ENCODE measurements at regions not wholly inside any gene's neighbourhood (a gene's known extent, or its start where the extent isn't known, plus 50 kb on each side); places are given as distances from the start of the nearest gene placed in this dataset.

DNA sequence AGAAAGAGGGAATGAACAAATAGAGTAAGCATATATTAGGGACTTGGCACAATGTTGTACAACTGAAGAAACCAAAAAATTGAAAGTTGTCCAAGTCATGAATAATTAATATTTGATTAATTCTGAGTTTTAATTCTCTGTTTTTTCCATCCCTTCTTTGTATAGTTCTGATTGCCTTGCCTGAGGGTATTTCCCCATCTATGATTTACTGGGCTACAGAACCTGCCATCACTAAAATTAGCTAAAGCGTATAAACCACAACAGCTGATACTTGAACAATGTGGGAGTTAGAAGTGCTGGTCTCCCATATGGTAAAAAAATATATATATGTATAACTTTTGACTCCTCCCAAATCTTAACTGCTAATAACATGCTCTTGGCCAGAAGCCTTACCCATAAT is 1253.5 kb upstream of the CDH6 start:
- ChIA-PET POLR2A (ENCODE audit: partially characterized antibody) (no interaction called here), CTCF (ENCODE audit: partially characterized antibody) (no interaction called here)
- no peak overlapping the region for H3K56ac ChIP-seq (replicated peaks; ENCODE audit: insufficient read length, low read depth, low read length)
- H4K8ac ChIP-seq (ENCODE audit: extremely low read depth, insufficient read depth, low read length) = no peak overlapping the region
- H4K20me1 ChIP-seq (replicated peaks in 1 of 2; ENCODE audit: control insufficient read depth in 1 of 2, insufficient read depth in 2 of 2, low read length in 2 of 2) = no peaks in the 10 kb centered on the region
- WGBS, 2 experiments (ENCODE audit: extremely low coverage in 1 of 2, insufficient coverage in 1 of 2, insufficient read length in 1 of 2, insufficient replicate concordance in 2 of 2, low coverage in 1 of 2, low lambda C conversion rate in 2 of 2, missing lambda C conversion rate in 1 of 2) = 92% methylated on average over 1 of the region's 1 CpG; no CpG with 5 or more reads in 1 of the 2 experiments
- H2BK15ac ChIP-seq (ENCODE audit: low read length) = no peak overlapping the region
- no peak overlapping the region for H2BK120ac ChIP-seq (replicated peaks; ENCODE audit: low read depth, low read length)
- no peak overlapping the region for H4K91ac ChIP-seq (replicated peaks; ENCODE audit: insufficient read length, low read length)
- H2BK5ac ChIP-seq (ENCODE audit: low read depth, low read length) = no peak overlapping the region
- no peak overlapping the region for H2BK20ac ChIP-seq (ENCODE audit: low read length)
- H3K23ac ChIP-seq (ENCODE audit: insufficient read length) = no peak overlapping the region
- H2AK5ac ChIP-seq (ENCODE audit: low read depth, low read length) = no peak overlapping the region
- no peak overlapping the region for H3K4me2 ChIP-seq (ENCODE audit: insufficient read depth in 1 of 2, low read depth in 2 of 2, low read length in 2 of 2)
- H3K23me2 ChIP-seq (ENCODE audit: low read depth, low read length) = no peaks in the 10 kb centered on the region
- no peaks in the 10 kb centered on the region for H3K79me1 ChIP-seq (ENCODE audit: low read depth, low read length)
- H2BK12ac ChIP-seq (ENCODE audit: low read depth, low read length) = no peak overlapping the region
- H3K4me3 ChIP-seq (ENCODE audit: extremely low read depth in 1 of 4, insufficient read depth in 2 of 4, low read depth in 3 of 4, low read length in 4 of 4) = no peak overlapping the region
- FAIRE-seq (no peak), DNase-seq (ENCODE audit: low read depth in 1 of 2, low spot score in 2 of 2) (no peak)
- no peak overlapping the region for H3K14ac ChIP-seq (ENCODE audit: insufficient read length)
- no peak overlapping the region for H2AFZ ChIP-seq (ENCODE audit: low read length)
- no peaks in the 10 kb centered on the region for H3K36me3 ChIP-seq (ENCODE audit: control insufficient read depth in 2 of 4, insufficient read depth in 4 of 4, low read length in 3 of 4)
- H3K4me1 ChIP-seq (replicated peaks in 1 of 4; ENCODE audit: control insufficient read depth in 3 of 4, insufficient read depth in 4 of 4, low read length in 3 of 4) = no peaks in the 10 kb centered on the region
- H3K27me3 ChIP-seq (replicated peaks in 1 of 4; ENCODE audit: control insufficient read depth in 3 of 4, extremely low read depth in 1 of 4, insufficient read depth in 3 of 4, low read length in 3 of 4) = no peaks in the 10 kb centered on the region
- H3K9ac ChIP-seq (replicated peaks in 1 of 4; ENCODE audit: extremely low read depth in 1 of 4, low read depth in 3 of 4, low read length in 3 of 4) = no peak overlapping the region
- H3K27ac ChIP-seq (ENCODE audit: low read depth, low read length) = no peak overlapping the region
- H4K5ac ChIP-seq (ENCODE audit: insufficient read length, low read depth, low read length) = no peak overlapping the region
- no peak for TF ChIP-seq CBX8 (IDR thresholded peaks at IDR 0.05; ENCODE audit: borderline replicate concordance, low read depth, low read length)
- no peak for TF ChIP-seq BACH1 (IDR thresholded peaks at IDR 0.05; ENCODE audit: low read length)
- no peak for TF ChIP-seq HDAC2 (IDR thresholded peaks at IDR 0.05; ENCODE audit: borderline replicate concordance in 1 of 2, low read depth in 2 of 2, low read length in 2 of 2)
- no peak for TF ChIP-seq SAP30 (IDR thresholded peaks at IDR 0.05; ENCODE audit: insufficient read depth, insufficient replicate concordance, low read length)
- no peak for TF ChIP-seq BCL11A (IDR thresholded peaks at IDR 0.05; ENCODE audit: low read depth in 2 of 2, low read length in 2 of 2)
- TF ChIP-seq RXRA (IDR thresholded peaks at IDR 0.05; ENCODE audit: insufficient read depth, low read depth, low read length) = no peak
- TF ChIP-seq, protein P1, sequence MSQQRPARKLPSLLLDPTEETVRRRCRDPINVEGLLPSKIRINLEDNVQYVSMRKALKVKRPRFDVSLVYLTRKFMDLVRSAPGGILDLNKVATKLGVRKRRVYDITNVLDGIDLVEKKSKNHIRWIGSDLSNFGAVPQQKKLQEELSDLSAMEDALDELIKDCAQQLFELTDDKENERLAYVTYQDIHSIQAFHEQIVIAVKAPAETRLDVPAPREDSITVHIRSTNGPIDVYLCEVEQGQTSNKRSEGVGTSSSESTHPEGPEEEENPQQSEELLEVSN (IDR thresholded peaks at IDR 0.05) = no peak
- H3K9me3 ChIP-seq (ENCODE audit: insufficient read depth in 2 of 2, low read depth in 1 of 2, low read length in 1 of 2) = no peaks in the 10 kb centered on the region
- H3K4ac ChIP-seq (replicated peaks; ENCODE audit: insufficient read length, low read depth, low read length) = no peak overlapping the region
- no peak overlapping the region for H3K18ac ChIP-seq (ENCODE audit: extremely low read depth, low read length)
- no peaks in the 10 kb centered on the region for H3K79me2 ChIP-seq (ENCODE audit: control insufficient read depth in 1 of 2, insufficient read depth in 2 of 2, low read length in 2 of 2)

Measured in H1 (cell line).